ENCODE measurements at regions not wholly inside any gene's neighbourhood (a gene's known extent, or its start where the extent isn't known, plus 50 kb on each side); places are given as distances from the start of the nearest gene placed in this dataset.

DNA sequence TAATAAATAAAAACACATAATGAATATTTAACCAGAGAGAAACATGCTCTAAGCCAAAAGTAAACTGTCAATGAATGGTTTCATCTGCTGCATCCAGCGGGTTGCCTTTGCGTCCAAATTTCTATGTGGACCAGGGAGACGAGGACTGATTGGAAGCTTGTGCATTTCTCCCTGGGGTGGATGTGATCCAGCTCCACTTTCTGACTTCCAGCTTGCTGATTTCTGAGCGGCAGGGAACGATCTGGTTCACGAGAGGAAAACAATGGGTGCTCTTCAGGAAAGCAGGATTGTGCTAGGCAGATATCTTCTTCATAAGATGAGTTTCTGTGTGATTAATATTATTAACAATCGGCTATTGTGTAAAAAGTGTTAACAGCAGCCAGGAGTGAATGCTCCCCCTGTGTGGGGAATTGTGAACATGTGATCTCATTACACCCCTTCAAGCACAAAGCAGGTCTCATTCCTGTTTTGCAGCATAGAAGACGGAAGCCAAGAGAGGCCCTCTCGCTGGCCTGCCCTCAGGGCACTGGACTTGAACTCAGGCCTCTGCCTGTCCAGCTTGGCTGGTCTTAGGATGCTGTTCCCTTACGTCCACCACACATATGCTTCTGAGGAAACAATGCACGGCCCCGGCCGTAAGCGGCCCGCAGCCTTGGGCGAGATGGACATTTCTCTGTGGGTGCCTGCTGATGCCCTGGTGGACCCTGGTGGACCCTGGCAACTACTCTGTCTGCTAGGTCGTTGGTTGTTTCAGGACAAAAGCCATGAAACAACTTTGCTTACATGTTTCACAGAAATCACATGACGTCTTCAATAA is 183.4 kb upstream of the C1orf174 start:
- H2BK120ac ChIP-seq (ENCODE audit: low read depth, low read length): no peak overlapping the region
- H3K9me1 ChIP-seq (ENCODE audit: insufficient read depth, low read length): no peaks in the 10 kb centered on the region
- no peak overlapping the region for H4K5ac ChIP-seq (ENCODE audit: low read depth, low read length)
- H2BK15ac ChIP-seq (ENCODE audit: low read depth, low read length): no peak overlapping the region
- no peak overlapping the region for H3K18ac ChIP-seq (ENCODE audit: low read depth, low read length)
- intact Hi-C loops (cut with micrococcal nuclease) (no loop called here), dilution Hi-C loops (cut with HindIII; ENCODE audit: low sequenced_read_pairs, unreplicated experiment) (no loop called here), in situ Hi-C loops (cut with MboI; ENCODE audit: low sequenced_read_pairs) (no loop called here)
- CTCF ChIA-PET: no interaction called here
- POLR2A ChIA-PET (ENCODE audit: unreplicated experiment): no interaction called here
- no peak overlapping the region for H3K23ac ChIP-seq (ENCODE audit: low read depth, low read length)
- H3K56ac ChIP-seq (ENCODE audit: extremely low read depth, insufficient read depth, low read length): no peak overlapping the region
- H3K36me3 ChIP-seq (ENCODE audit: control insufficient read depth, insufficient read depth, low read length): no peaks in the 10 kb centered on the region
- H3K4me1 ChIP-seq (ENCODE audit: control insufficient read depth, insufficient read depth, low read length): no peaks in the 10 kb centered on the region
- H3K79me1 ChIP-seq (ENCODE audit: low read depth in 1 of 2, low read length in 2 of 2): no peaks in the 10 kb centered on the region
- H3K4ac ChIP-seq (ENCODE audit: low read depth, low read length): no peak overlapping the region
- H3K9me3 ChIP-seq (ENCODE audit: control insufficient read depth, insufficient read depth, low read length): peaks cover 36% of the 10 kb centered on the region
- H4K8ac ChIP-seq (ENCODE audit: low read depth in 2 of 2, low read length in 2 of 2): no peak overlapping the region
- H3K27me3 ChIP-seq (ENCODE audit: control insufficient read depth, insufficient read depth, low read length): no peaks in the 10 kb centered on the region
- TF ChIP-seq, protein P1, sequence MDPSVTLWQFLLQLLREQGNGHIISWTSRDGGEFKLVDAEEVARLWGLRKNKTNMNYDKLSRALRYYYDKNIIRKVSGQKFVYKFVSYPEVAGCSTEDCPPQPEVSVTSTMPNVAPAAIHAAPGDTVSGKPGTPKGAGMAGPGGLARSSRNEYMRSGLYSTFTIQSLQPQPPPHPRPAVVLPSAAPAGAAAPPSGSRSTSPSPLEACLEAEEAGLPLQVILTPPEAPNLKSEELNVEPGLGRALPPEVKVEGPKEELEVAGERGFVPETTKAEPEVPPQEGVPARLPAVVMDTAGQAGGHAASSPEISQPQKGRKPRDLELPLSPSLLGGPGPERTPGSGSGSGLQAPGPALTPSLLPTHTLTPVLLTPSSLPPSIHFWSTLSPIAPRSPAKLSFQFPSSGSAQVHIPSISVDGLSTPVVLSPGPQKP (IDR thresholded peaks at IDR 0.05; ENCODE audit: borderline replicate concordance, low read depth, low read length): no peak
- TF ChIP-seq CHD1 (IDR thresholded peaks at IDR 0.05; ENCODE audit: low read depth, low read length) (no peak), RCOR1 (IDR thresholded peaks at IDR 0.05; ENCODE audit: insufficient replicate concordance, low read length) (no peak), MAFK (IDR thresholded peaks at IDR 0.05; ENCODE audit: low read depth, low read length) (no peak)
- TF ChIP-seq, protein P2, sequence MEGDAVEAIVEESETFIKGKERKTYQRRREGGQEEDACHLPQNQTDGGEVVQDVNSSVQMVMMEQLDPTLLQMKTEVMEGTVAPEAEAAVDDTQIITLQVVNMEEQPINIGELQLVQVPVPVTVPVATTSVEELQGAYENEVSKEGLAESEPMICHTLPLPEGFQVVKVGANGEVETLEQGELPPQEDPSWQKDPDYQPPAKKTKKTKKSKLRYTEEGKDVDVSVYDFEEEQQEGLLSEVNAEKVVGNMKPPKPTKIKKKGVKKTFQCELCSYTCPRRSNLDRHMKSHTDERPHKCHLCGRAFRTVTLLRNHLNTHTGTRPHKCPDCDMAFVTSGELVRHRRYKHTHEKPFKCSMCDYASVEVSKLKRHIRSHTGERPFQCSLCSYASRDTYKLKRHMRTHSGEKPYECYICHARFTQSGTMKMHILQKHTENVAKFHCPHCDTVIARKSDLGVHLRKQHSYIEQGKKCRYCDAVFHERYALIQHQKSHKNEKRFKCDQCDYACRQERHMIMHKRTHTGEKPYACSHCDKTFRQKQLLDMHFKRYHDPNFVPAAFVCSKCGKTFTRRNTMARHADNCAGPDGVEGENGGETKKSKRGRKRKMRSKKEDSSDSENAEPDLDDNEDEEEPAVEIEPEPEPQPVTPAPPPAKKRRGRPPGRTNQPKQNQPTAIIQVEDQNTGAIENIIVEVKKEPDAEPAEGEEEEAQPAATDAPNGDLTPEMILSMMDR (conservative IDR thresholded peaks at IDR 0.05; ENCODE audit: low read depth, low read length): no peak
- H3K27ac ChIP-seq (ENCODE audit: insufficient read depth, low read length): no peak overlapping the region
- no peak overlapping the region for H3K4me2 ChIP-seq (ENCODE audit: low read depth, low read length)
- BruUV-seq (replicated peaks): no TSS peak
- H2BK5ac ChIP-seq (ENCODE audit: low read depth, low read length, poor library complexity, severe bottlenecking): no peak overlapping the region
- H4K91ac ChIP-seq (ENCODE audit: insufficient read depth, low read depth, low read length): no peak overlapping the region
- no peak overlapping the region for H3K14ac ChIP-seq (replicated peaks; ENCODE audit: low read depth, low read length)
- H2AK5ac ChIP-seq (ENCODE audit: low read depth, low read length): no peak overlapping the region
- H4K20me1 ChIP-seq (ENCODE audit: insufficient read depth, low read length): no peaks in the 10 kb centered on the region
- ATAC-seq (ENCODE audit: low read depth) (no peak), DNase-seq (no peak)
- H3K9ac ChIP-seq (ENCODE audit: low read depth, low read length): no peak overlapping the region
- H2BK20ac ChIP-seq (ENCODE audit: low read depth, low read length): no peak overlapping the region
- no peak overlapping the region for H2AFZ ChIP-seq (replicated peaks; ENCODE audit: low read length, poor library complexity)
- 24% methylated on average over 5 of the region's 18 CpGs; no CpG with 5 or more reads in 1 of the 2 experiments for WGBS, 2 experiments (ENCODE audit: extremely low coverage in 2 of 2, insufficient read length in 1 of 2)
- H2AK9ac ChIP-seq (replicated peaks; ENCODE audit: low read depth, low read length, poor library complexity): no peak overlapping the region
- no peak overlapping the region for H3K4me3 ChIP-seq (ENCODE audit: insufficient read depth, low read depth, low read length)
